Activated CD4-positive, alpha-beta T cell treated with anti-CD3 and anti-CD28 coated beads, Interleukin-2, amount 10 ng/mL, durations not matched to agents 24 days and 14 days (primary cell): ENCODE measurements at regions not wholly inside any gene's neighbourhood (a gene's known extent, or its start where the extent isn't known, plus 50 kb on each side); places are given as distances from the start of the nearest gene placed in this dataset.
A peak's percentile ranks its signal among the peaks of the same experiment; 100 is the strongest.

Source experiments
- DNase-seq: peaks from one replicate; pipeline ENCODE4 v3.0.0; 2022
- H3K27ac Mint-ChIP-seq: one replicate; pipeline ENCODE4 v1.8.0; 2022; ENCODE audit warnings: mild to moderate bottlenecking, mixed read lengths
- H3K27me3 Mint-ChIP-seq: one replicate; pipeline ENCODE4 v1.8.0; 2022; ENCODE audit warnings: mixed read lengths
- H3K36me3 Mint-ChIP-seq: one replicate; pipeline ENCODE4 v1.8.0; 2022; ENCODE audit warnings: low read depth, mild to moderate bottlenecking, mixed read lengths
- H3K4me1 Mint-ChIP-seq: one replicate; pipeline ENCODE4 v1.8.0; 2021; ENCODE audit warnings: mixed read lengths
- H3K4me3 Mint-ChIP-seq: one replicate; pipeline ENCODE4 v1.8.0; 2022; ENCODE audit warnings: mild to moderate bottlenecking, moderate library complexity, mixed read lengths
- H3K9me3 Mint-ChIP-seq: one replicate; pipeline ENCODE4 v1.8.0; 2021; ENCODE audit warnings: mixed read lengths
- intact Hi-C: fragments of 100-400 bp; cut with micrococcal nuclease; formaldehyde crosslinking; loops from one replicate; pipeline ENCODE4 v1.15.1; 2023

GRCh38 chr1:101290922-101291561 is 54.2 kb downstream of the S1PR1 start:
- Mint-ChIP-seq H3K36me3 (no peaks in the 10 kb centered on the region), H3K4me3 (peak overlapping the region; percentile 45), H3K4me1 (peaks cover 63% of the 10 kb centered on the region), H3K27me3 (peaks cover 12% of the 10 kb centered on the region), H3K27ac (peak overlapping the region; percentile 81), H3K9me3 (no peaks in the 10 kb centered on the region)
- DNase-seq = peak; percentile 68
- intact Hi-C loops = loop anchor here (1.0 to 5.0 kb wide), 13 partner anchors 18 to 846 kb away; partner anchors contain the start of genes DPH5 and SLC30A7

GRCh38 chr1:101291562-101292380 is 55.0 kb downstream of the S1PR1 start:
- H3K27ac Mint-ChIP-seq = peak overlapping the region; percentile 81

GRCh38 chr1:101293461-101294051 is 56.7 kb downstream of the S1PR1 start:
- Mint-ChIP-seq H3K4me3 (peak overlapping the region; percentile 20), H3K9me3 (no peaks in the 10 kb centered on the region), H3K27ac (peak overlapping the region; percentile 77), H3K27me3 (peaks cover 24% of the 10 kb centered on the region), H3K4me1 (peaks cover 53% of the 10 kb centered on the region), H3K36me3 (no peaks in the 10 kb centered on the region)
- intact Hi-C loops = loop anchor here (1.0 to 5.0 kb wide), 5 partner anchors 78 to 211 kb away; no protein-coding TSS in a partner anchor
- peak; percentile 76 for DNase-seq

More at GRCh38 chr1:101291562-101292380, 55.0 kb downstream of the S1PR1 start:
- H3K27me3 Mint-ChIP-seq = peaks cover 15% of the 10 kb centered on the region
- H3K9me3 Mint-ChIP-seq = no peaks in the 10 kb centered on the region
- H3K4me3 Mint-ChIP-seq = peak overlapping the region; percentile 45
- intact Hi-C loops = loop anchor here (1.0 to 5.0 kb wide), 13 partner anchors 18 to 847 kb away; partner anchors contain the start of genes DPH5 and SLC30A7
- H3K4me1 Mint-ChIP-seq = peaks cover 56% of the 10 kb centered on the region
- H3K36me3 Mint-ChIP-seq = no peaks in the 10 kb centered on the region
- DNase-seq = peak; percentile 84

- no peak for DNase-seq
- Mint-ChIP-seq H3K4me1 (peaks cover 43% of the 10 kb centered on the region), H3K9me3 (no peaks in the 10 kb centered on the region), H3K4me3 (no peak overlapping the region), H3K27ac (peak overlapping the region; percentile 39), H3K27me3 (peaks cover 31% of the 10 kb centered on the region), H3K36me3 (no peaks in the 10 kb centered on the region)
- intact Hi-C loops = no loop called here
Observed at GRCh38 chr1:101295209-101295608, 58.4 kb downstream of the S1PR1 start.

- Mint-ChIP-seq H3K27ac (no peak overlapping the region), H3K36me3 (no peaks in the 10 kb centered on the region), H3K27me3 (peaks cover 37% of the 10 kb centered on the region), H3K4me1 (peaks cover 17% of the 10 kb centered on the region), H3K4me3 (no peak overlapping the region), H3K9me3 (no peaks in the 10 kb centered on the region)
- intact Hi-C loops = no loop called here
- no peak for DNase-seq
Observed at GRCh38 chr1:101298663-101299062, 61.8 kb downstream of the S1PR1 start.

GRCh38 chr1:101299141-101299540 is 62.3 kb downstream of the S1PR1 start:
- H3K4me1 Mint-ChIP-seq = peaks cover 13% of the 10 kb centered on the region
- intact Hi-C loops = no loop called here
- no peak overlapping the region for H3K4me3 Mint-ChIP-seq
- no peaks in the 10 kb centered on the region for H3K9me3 Mint-ChIP-seq
- no peak overlapping the region for H3K27ac Mint-ChIP-seq
- H3K27me3 Mint-ChIP-seq = peaks cover 36% of the 10 kb centered on the region
- DNase-seq = no peak
- H3K36me3 Mint-ChIP-seq = no peaks in the 10 kb centered on the region

- Mint-ChIP-seq H3K9me3 (no peaks in the 10 kb centered on the region), H3K27ac (no peak overlapping the region), H3K4me1 (peaks cover 13% of the 10 kb centered on the region), H3K36me3 (no peaks in the 10 kb centered on the region), H3K4me3 (no peak overlapping the region), H3K27me3 (peaks cover 41% of the 10 kb centered on the region)
- intact Hi-C loops = no loop called here
- DNase-seq = no peak
Observed at GRCh38 chr1:101299710-101300109, 62.9 kb downstream of the S1PR1 start.

GRCh38 chr1:101300916-101301315 is 64.1 kb downstream of the S1PR1 start:
- intact Hi-C loops = no loop called here
- Mint-ChIP-seq H3K27ac (no peak overlapping the region), H3K4me1 (peaks cover 6% of the 10 kb centered on the region), H3K36me3 (no peaks in the 10 kb centered on the region), H3K9me3 (no peaks in the 10 kb centered on the region), H3K27me3 (peaks cover 36% of the 10 kb centered on the region), H3K4me3 (no peak overlapping the region)
- DNase-seq = no peak

- Mint-ChIP-seq H3K27me3 (peaks cover 34% of the 10 kb centered on the region), H3K36me3 (no peaks in the 10 kb centered on the region), H3K27ac (no peak overlapping the region), H3K4me1 (peaks cover 6% of the 10 kb centered on the region), H3K9me3 (no peaks in the 10 kb centered on the region), H3K4me3 (no peak overlapping the region)
- no peak for DNase-seq
- intact Hi-C loops = no loop called here
Observed at GRCh38 chr1:101301446-101302057, 64.7 kb downstream of the S1PR1 start.

GRCh38 chr1:101302831-101303511 is 66.2 kb downstream of the S1PR1 start:
- Mint-ChIP-seq H3K9me3 (no peaks in the 10 kb centered on the region), H3K36me3 (no peaks in the 10 kb centered on the region), H3K27me3 (peaks cover 31% of the 10 kb centered on the region), H3K4me3 (no peak overlapping the region), H3K27ac (no peak overlapping the region), H3K4me1 (peaks cover 15% of the 10 kb centered on the region)
- DNase-seq = no peak
- intact Hi-C loops = no loop called here

GRCh38 chr1:101307985-101308689 is 71.3 kb downstream of the S1PR1 start:
- H3K4me3 Mint-ChIP-seq = no peak overlapping the region
- no peak for DNase-seq
- peaks cover 12% of the 10 kb centered on the region for H3K27me3 Mint-ChIP-seq
- no peaks in the 10 kb centered on the region for H3K36me3 Mint-ChIP-seq
- no peaks in the 10 kb centered on the region for H3K9me3 Mint-ChIP-seq
- H3K27ac Mint-ChIP-seq = no peak overlapping the region
- intact Hi-C loops = no loop called here
- peaks cover 57% of the 10 kb centered on the region for H3K4me1 Mint-ChIP-seq

- peak; percentile 67 for DNase-seq
- peak overlapping the region; percentile 79 for H3K4me3 Mint-ChIP-seq
- peaks cover 62% of the 10 kb centered on the region for H3K4me1 Mint-ChIP-seq
- no peaks in the 10 kb centered on the region for H3K9me3 Mint-ChIP-seq
- H3K27me3 Mint-ChIP-seq = peaks cover 14% of the 10 kb centered on the region
- H3K27ac Mint-ChIP-seq = peak overlapping the region; percentile 73
- no peaks in the 10 kb centered on the region for H3K36me3 Mint-ChIP-seq
- intact Hi-C loops = loop anchor here (1.0 kb wide), 2 partner anchors 18 to 48 kb away; no protein-coding TSS in a partner anchor
Observed at GRCh38 chr1:101308935-101309333, 72.1 kb downstream of the S1PR1 start.
